Activated T-helper 1 cell treated with anti-CD3 and anti-CD28 coated beads, Interleukin-12 subunit alpha, Interleukin-12 subunit beta, Interleukin-2, Interleukin-4 antibody, amounts not matched to agents 30 ng/mL and 10 ng/mL and 1 ng/mL, durations not matched to agents 14 hours and 24 hours and 36 hours (primary cell): ENCODE measurements at regions not wholly inside any gene's neighbourhood (a gene's known extent, or its start where the extent isn't known, plus 50 kb on each side); places are given as distances from the start of the nearest gene placed in this dataset.
A peak's percentile ranks its signal among the peaks of the same experiment; 100 is the strongest.

ENCODE experiments used
- DNase-seq: peaks from one replicate; pipeline ENCODE4 v3.0.0; 2021; ENCODE audit warnings: low spot score
- H3K27ac Mint-ChIP-seq: one replicate; pipeline ENCODE4 v1.8.0; 2021; ENCODE audit warnings: mild to moderate bottlenecking, mixed read lengths
- H3K27me3 Mint-ChIP-seq: one replicate; pipeline ENCODE4 v1.8.0; 2022; ENCODE audit warnings: mild to moderate bottlenecking, moderate library complexity, mixed read lengths; ENCODE audit not compliant: insufficient read depth
- H3K36me3 Mint-ChIP-seq: one replicate; pipeline ENCODE4 v1.8.0; 2021; ENCODE audit warnings: low read depth, mixed read lengths
- H3K4me1 Mint-ChIP-seq: one replicate; pipeline ENCODE4 v1.8.0; 2021; ENCODE audit warnings: low read depth, mixed read lengths
- H3K4me3 Mint-ChIP-seq: one replicate; pipeline ENCODE4 v1.8.0; 2021; ENCODE audit warnings: mild to moderate bottlenecking, moderate library complexity, mixed read lengths
- H3K9me3 Mint-ChIP-seq: one replicate; pipeline ENCODE4 v1.8.0; 2021; ENCODE audit warnings: mixed read lengths
- intact Hi-C: fragments of 100-400 bp; cut with micrococcal nuclease; formaldehyde crosslinking; loops from one replicate; pipeline ENCODE4 v1.15.1; 2024

DNA sequence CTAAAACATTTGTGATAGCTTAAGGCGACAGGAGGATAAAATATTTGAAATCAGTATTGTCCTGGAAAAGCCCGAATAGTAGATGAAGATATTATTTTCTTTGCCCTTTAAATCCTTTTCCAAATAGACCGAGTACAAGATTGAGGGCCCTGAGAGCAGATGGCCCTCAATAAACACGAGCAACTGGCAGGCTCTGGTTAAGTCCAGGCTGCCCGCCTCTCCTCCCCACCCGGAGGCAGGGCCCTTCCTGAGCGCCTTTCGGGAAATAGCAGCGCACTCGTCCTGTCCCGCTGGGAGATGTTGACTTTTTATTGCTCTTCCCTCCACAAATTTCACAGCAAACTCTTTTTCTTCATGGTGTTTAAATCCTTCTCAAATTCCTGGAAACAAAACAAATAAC is 50.8 kb upstream of the MAX start:
- Mint-ChIP-seq H3K27me3 (peaks cover 6% of the 10 kb centered on the region), H3K27ac (no peak overlapping the region), H3K4me3 (no peak overlapping the region), H3K9me3 (no peaks in the 10 kb centered on the region), H3K36me3 (no peaks in the 10 kb centered on the region), H3K4me1 (no peaks in the 10 kb centered on the region)
- no peak for DNase-seq
- intact Hi-C loops = no loop called here

DNA sequence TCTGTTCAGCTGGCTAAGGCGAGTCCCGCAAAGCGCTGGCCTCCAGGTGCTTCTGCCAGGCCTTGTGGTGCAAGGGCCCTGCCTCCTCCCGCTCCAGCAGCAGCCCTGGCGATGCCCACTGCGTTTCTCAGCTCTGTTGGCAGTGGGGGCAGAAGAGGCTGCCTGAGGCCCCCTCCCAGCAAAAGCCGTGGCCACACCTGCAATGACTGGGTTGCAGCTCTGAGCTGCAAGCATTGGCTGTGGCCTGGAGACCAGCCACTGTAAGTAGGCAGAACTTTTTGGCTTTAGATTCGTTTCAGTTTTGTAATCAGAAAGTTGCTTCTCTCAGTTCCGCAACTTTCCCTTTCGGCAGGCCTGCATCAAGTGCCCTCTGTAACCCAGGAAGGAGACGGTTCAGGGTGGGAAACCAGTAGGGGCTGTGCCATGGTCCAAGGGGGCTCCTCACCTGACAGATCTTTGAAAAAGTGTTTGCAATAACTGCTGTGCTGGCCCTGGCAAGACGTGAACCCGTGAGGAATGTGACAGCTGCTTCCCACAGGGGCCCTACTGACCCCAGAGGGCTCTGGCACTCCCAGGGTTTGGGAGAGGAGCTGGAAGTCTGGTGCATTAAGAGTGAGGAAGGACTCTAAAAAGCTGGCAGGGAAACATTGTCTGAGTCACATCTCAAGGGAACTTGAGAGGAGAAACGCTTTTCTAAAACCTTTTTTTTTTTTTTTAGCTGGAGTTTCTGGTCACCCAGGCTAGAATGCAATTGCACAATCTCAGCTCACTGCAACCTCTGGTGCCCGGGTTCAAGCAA is 54.5 kb upstream of the MAX start:
- H3K4me1 Mint-ChIP-seq = peaks cover 16% of the 10 kb centered on the region

DNA sequence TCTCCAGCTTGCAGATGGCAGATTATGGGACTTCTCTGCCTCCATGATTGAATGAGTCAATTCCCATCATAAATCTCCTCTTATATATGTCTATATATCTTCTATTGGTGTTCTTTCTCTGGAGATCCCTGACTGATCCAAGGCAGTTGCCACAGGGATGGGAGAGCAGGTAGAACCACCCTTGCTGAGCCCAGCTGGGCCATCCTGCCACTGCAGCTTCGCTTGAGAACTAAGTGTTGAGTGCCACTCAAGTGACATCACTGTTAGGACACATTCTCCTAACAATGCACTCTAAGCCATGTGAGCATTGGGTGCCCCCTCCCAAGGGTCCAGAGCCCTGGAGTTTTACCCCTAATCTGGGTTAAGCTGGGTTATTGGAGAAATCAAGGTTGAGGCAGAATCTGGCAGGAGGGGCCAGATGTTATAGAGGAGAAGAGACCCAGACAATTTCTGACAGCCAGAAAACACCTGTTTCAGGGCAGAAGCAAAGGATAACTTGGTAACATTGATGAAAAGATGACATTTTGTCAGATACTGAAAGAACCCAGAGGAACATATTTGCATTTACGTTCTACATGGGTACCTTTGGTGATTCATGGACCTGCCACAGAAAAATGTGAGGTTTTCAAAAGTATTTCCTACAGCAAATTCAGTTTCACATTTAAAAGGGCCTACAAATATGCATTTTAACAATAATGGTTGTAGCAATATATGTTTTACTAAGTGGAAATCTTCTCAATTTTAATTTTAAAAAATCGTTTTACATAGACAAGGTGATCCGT is 57.2 kb upstream of the MAX start:
- Mint-ChIP-seq H3K27me3 (peaks cover 2% of the 10 kb centered on the region), H3K36me3 (no peaks in the 10 kb centered on the region), H3K27ac (peak overlapping the region; percentile 55), H3K4me1 (peaks cover 22% of the 10 kb centered on the region), H3K4me3 (no peak overlapping the region), H3K9me3 (no peaks in the 10 kb centered on the region)
- intact Hi-C loops = loop anchor here (5.0 to 10.0 kb wide), 2 partner anchors 475 to 1238 kb away; no protein-coding TSS in a partner anchor
- DNase-seq = no peak

More for the DNA sequence above, 54.5 kb upstream of the MAX start:
- Mint-ChIP-seq H3K27me3 (peaks cover 2% of the 10 kb centered on the region), H3K27ac (no peak overlapping the region), H3K36me3 (no peaks in the 10 kb centered on the region), H3K9me3 (no peaks in the 10 kb centered on the region), H3K4me3 (no peak overlapping the region)
- DNase-seq = no peak
- intact Hi-C loops = no loop called here

- no peak overlapping the region for H3K27ac Mint-ChIP-seq
- no peaks in the 10 kb centered on the region for H3K36me3 Mint-ChIP-seq
- H3K4me3 Mint-ChIP-seq = no peak overlapping the region
- H3K4me1 Mint-ChIP-seq = peaks cover 24% of the 10 kb centered on the region
- no peak for DNase-seq
- peaks cover 2% of the 10 kb centered on the region for H3K27me3 Mint-ChIP-seq
- intact Hi-C loops = loop anchor here (5.0 to 10.0 kb wide), 2 partner anchors 475 to 1237 kb away; no protein-coding TSS in a partner anchor
- H3K9me3 Mint-ChIP-seq = no peaks in the 10 kb centered on the region
Observed at GRCh38 chr14:65160091-65160490, 57.8 kb upstream of the MAX start.

DNA sequence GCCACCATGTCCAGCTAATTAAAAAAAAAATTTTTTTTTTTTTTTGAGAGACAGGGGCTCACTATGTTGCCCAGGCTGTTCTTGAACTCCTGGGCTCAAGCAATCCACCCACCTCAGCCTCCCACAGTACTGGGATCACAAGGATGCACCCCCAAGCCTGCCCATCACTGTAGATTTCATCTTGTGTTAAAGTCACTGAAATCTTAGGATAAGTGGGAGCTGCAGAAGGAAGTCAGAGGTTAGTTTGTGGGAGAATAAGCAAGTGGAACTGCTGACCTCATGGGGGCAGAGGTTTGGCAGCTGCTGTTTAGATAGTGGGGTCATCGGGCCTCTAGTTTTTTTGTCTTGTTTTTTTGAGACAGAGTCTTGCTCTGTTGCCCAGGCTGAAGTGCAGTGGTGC is 59.7 kb upstream of the MAX start:
- Mint-ChIP-seq H3K36me3 (peaks cover 2% of the 10 kb centered on the region), H3K9me3 (no peaks in the 10 kb centered on the region), H3K27ac (no peak overlapping the region), H3K4me3 (no peak overlapping the region), H3K27me3 (peaks cover 2% of the 10 kb centered on the region), H3K4me1 (peaks cover 35% of the 10 kb centered on the region)
- DNase-seq = no peak
- intact Hi-C loops = loop anchor here (5.0 to 10.0 kb wide), 2 partner anchors 473 to 1235 kb away; no protein-coding TSS in a partner anchor

DNA sequence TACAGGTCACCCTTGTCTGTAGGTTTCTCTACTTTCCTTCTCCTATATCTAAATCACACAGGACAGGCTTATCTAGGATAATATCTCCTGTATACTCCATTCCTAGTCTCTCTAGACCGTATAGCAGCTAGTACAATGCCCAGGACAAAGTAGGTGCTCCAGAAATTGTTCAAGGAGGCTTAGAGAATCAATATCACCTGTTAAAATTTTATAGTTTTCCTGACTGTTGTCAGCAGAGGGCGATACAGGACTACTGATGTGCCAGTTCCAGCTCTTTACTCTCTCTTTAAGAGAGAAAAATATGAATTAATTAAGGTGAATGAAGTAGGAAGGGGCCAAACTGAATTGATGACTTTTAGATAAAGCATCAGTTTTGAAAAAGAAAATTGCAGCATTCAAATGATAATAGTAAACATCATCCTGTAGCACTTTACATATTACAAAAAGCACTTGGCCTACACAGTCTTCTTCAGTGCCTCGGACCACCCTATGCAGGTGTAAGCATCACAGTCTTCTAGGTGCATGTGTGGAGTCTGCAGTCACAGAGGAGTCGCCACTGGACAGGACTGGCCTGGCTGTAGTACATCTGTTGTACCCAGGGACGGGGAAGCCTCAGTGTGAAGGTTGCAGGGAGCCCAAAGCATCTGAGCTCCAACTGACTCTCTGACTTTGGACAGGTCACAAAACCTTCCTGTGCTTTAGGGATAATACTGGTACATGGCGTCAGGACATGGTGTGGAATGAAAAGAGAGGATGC is 61.9 kb upstream of the MAX start:
- Mint-ChIP-seq H3K9me3 (no peaks in the 10 kb centered on the region), H3K4me1 (peaks cover 50% of the 10 kb centered on the region), H3K36me3 (peaks cover 2% of the 10 kb centered on the region), H3K4me3 (no peak overlapping the region), H3K27me3 (peaks cover 2% of the 10 kb centered on the region), H3K27ac (no peak overlapping the region)
- intact Hi-C loops = loop anchor here (1.0 to 10.0 kb wide), 9 partner anchors 61 to 1233 kb away; partner anchors contain the start of gene MAX
- DNase-seq = peak; percentile 23

DNA sequence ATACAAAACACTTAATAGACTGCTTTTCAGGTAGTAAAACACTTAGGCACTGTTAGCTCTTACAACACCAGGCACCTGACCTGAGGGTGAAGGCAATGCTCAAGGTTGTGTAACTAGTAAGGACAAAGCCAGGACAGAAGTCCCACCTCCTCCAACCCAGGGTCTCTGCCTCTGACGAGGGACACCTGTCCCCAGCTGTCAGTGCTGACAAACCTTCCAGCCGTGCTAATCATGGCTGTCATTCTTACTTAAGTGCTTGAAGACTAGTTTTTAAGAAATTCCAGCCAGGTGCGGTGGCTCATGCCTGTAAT is 62.5 kb upstream of the MAX start:
- intact Hi-C loops = loop anchor here (1.0 to 10.0 kb wide), 9 partner anchors 62 to 1233 kb away; partner anchors contain the start of gene MAX
- DNase-seq = no peak
- no peak overlapping the region for H3K27ac Mint-ChIP-seq
- no peaks in the 10 kb centered on the region for H3K9me3 Mint-ChIP-seq
- no peak overlapping the region for H3K4me3 Mint-ChIP-seq
- H3K27me3 Mint-ChIP-seq = no peaks in the 10 kb centered on the region
- H3K4me1 Mint-ChIP-seq = peaks cover 51% of the 10 kb centered on the region
- peaks cover 2% of the 10 kb centered on the region for H3K36me3 Mint-ChIP-seq

DNA sequence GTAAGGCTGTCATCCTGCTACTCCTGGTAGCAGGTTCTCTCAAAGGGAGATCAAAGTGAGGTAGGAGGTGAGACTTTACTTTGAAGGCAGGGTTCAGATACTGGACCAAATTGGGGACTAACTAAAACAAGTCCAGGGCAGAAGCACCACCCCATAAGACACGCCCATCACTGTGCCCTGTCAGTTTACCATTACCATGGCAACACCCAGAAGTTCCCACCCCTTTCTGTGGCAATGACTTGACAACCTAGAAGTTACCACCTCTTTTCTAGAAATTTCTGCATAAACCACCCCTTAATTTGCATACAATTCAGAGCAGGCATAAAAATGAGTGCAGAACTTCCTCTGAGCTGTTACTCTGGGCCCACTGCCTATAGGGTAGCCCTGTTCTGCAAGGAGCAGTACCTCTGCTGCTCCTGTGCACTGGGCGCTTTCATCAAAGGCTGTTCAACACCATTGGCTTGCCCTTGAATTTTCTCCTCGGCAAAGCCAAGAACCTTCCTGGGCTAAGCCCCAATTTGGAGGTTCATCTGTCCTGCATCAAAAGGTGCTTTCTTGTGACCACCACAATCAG is 64.8 kb upstream of the MAX start:
- DNase-seq = peak; percentile 27
- Mint-ChIP-seq H3K4me1 (peaks cover 56% of the 10 kb centered on the region), H3K36me3 (peaks cover 2% of the 10 kb centered on the region), H3K27me3 (no peaks in the 10 kb centered on the region), H3K27ac (no peak overlapping the region), H3K4me3 (no peak overlapping the region), H3K9me3 (no peaks in the 10 kb centered on the region)
- intact Hi-C loops = loop anchor here (10.0 kb wide), 1 partner anchor 468 kb away; no protein-coding TSS in a partner anchor

- intact Hi-C loops = loop anchor here (1.0 to 10.0 kb wide), 3 partner anchors 118 to 466 kb away; partner anchors contain the start of gene FNTB
- H3K9me3 Mint-ChIP-seq = no peaks in the 10 kb centered on the region
- H3K27me3 Mint-ChIP-seq = no peaks in the 10 kb centered on the region
- DNase-seq = no peak
- peak overlapping the region; percentile 4 for H3K4me3 Mint-ChIP-seq
- peaks cover 56% of the 10 kb centered on the region for H3K4me1 Mint-ChIP-seq
- peaks cover 2% of the 10 kb centered on the region for H3K36me3 Mint-ChIP-seq
- peak overlapping the region; percentile 75 for H3K27ac Mint-ChIP-seq
Observed at GRCh38 chr14:65168840-65169239, 66.5 kb upstream of the MAX start.

DNA sequence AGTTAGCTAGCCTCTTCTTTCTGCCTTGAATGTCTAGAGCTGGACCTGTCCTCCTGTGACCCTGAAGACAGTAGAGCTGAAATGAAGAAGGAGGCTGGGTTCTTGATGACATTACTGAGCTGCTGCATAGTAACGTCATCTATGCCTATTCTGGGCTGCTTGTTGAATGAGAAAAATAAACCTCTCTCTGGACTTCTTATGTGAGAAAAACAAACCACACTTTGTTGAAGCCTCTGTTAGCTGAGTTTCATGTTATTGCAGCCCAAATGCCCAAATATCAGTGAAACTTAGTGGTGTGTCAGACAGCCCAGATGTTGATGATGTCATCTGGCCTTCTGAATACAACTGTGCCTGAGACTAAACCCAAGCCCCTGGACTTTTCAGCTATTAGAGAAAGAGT is 67.0 kb upstream of the MAX start:
- Mint-ChIP-seq H3K27me3 (no peaks in the 10 kb centered on the region), H3K4me3 (peak overlapping the region; percentile 45), H3K9me3 (no peaks in the 10 kb centered on the region), H3K36me3 (peaks cover 2% of the 10 kb centered on the region), H3K4me1 (peaks cover 51% of the 10 kb centered on the region), H3K27ac (peak overlapping the region; percentile 75)
- intact Hi-C loops = loop anchor here (1.0 to 10.0 kb wide), 3 partner anchors 118 to 465 kb away; partner anchors contain the start of gene FNTB
- DNase-seq = no peak

- Mint-ChIP-seq H3K27me3 (no peaks in the 10 kb centered on the region), H3K27ac (peak overlapping the region; percentile 88), H3K4me1 (peaks cover 48% of the 10 kb centered on the region), H3K36me3 (peaks cover 2% of the 10 kb centered on the region), H3K9me3 (no peaks in the 10 kb centered on the region), H3K4me3 (peak overlapping the region; percentile 73)
- intact Hi-C loops = loop anchor here (1.0 to 2.0 kb wide), 4 partner anchors 10 to 676 kb away; no protein-coding TSS in a partner anchor
- no peak for DNase-seq
Observed at GRCh38 chr14:65170318-65170717, 68.0 kb upstream of the MAX start.
